ENCODE measurements at regions not wholly inside any gene's neighbourhood (a gene's known extent, or its start where the extent isn't known, plus 50 kb on each side); places are given as distances from the start of the nearest gene placed in this dataset.

DNA sequence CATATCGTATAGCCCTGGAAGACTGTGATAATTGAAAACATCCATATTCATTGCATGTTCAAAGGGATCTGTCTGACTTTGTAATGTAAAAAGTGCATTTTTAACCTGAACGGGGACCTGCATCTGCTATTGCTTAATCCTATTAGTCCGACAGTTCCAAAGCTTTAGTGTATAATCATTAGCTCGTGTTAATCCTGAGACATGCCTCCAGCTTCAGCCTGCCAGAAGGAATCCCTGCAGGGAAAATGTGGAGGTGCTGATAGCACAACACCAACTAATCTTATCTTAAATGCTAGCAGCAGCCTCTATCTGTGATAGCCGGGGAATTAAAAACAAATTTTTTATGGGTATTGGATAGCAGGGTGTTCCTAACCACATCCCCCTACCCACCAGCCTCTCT is 495.2 kb downstream of the TLE4 start:
- ATAC-seq (ENCODE audit: low read depth in 2 of 2) (no peak), DNase-seq (no peak)
- no peaks in the 10 kb centered on the region for H3K36me3 Mint-ChIP-seq
- Histone ChIP-seq H3K4me1 (ENCODE audit: control insufficient read depth, insufficient read depth, low read length, poor library complexity, severe bottlenecking) (no peaks in the 10 kb centered on the region), H3K27ac (ENCODE audit: insufficient read depth, low read length, poor library complexity, severe bottlenecking) (no peak overlapping the region), H3K9me3 (ENCODE audit: control insufficient read depth in 2 of 2, low read length in 2 of 2) (no peaks in the 10 kb centered on the region), H3K36me3 (ENCODE audit: control insufficient read depth, insufficient read depth, low read length) (no peaks in the 10 kb centered on the region), H3K27me3 (ENCODE audit: control insufficient read depth, insufficient read depth, low read length) (no peaks in the 10 kb centered on the region), H3K4me3 (ENCODE audit: low read depth, low read length) (no peak overlapping the region)
- peaks cover 7% of the 10 kb centered on the region for H3K27me3 Mint-ChIP-seq
- H3K27ac Mint-ChIP-seq = no peak overlapping the region
- H3K4me3 Mint-ChIP-seq = no peak overlapping the region
- no peaks in the 10 kb centered on the region for H3K4me1 Mint-ChIP-seq
- peaks cover 0 to 3% (median 0%) of the 10 kb centered on the region in 7 donors for H3K9me3 Mint-ChIP-seq

DNA sequence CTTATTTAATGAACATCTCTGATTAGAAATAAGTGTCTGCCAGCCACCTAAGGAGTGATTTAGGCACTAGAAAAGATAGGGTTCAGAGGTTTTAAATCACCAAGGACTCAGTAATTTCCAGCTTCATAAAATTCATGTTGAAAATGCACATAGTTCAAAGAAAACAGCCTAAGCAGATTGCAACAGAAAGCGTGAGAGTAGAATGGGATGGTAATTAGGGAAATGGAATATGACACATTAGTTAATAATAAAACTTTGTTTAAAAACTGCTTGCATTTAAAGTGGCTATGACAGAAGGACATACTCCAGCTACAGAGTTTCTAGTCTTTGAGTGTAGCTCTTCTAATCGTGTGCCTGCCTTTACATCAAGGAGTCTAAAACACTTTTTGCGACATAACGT is 490.8 kb downstream of the TLE4 start:
- H3K36me3 Mint-ChIP-seq = no peaks in the 10 kb centered on the region
- Histone ChIP-seq H3K27me3 (ENCODE audit: control insufficient read depth, insufficient read depth, low read length) (no peaks in the 10 kb centered on the region), H3K9me3 (ENCODE audit: control insufficient read depth in 2 of 2, low read length in 2 of 2) (no peaks in the 10 kb centered on the region), H3K27ac (ENCODE audit: insufficient read depth, low read length, poor library complexity, severe bottlenecking) (no peak overlapping the region), H3K36me3 (ENCODE audit: control insufficient read depth, insufficient read depth, low read length) (no peaks in the 10 kb centered on the region), H3K4me3 (ENCODE audit: low read depth, low read length) (no peak overlapping the region), H3K4me1 (ENCODE audit: control insufficient read depth, insufficient read depth, low read length, poor library complexity, severe bottlenecking) (no peaks in the 10 kb centered on the region)
- ATAC-seq (ENCODE audit: low read depth in 2 of 2) (no peak), DNase-seq (no peak)
- H3K27ac Mint-ChIP-seq = no peak overlapping the region
- peaks cover 0 to 1% (median 0%) of the 10 kb centered on the region in 7 donors for H3K9me3 Mint-ChIP-seq
- H3K27me3 Mint-ChIP-seq = peaks cover 7% of the 10 kb centered on the region
- H3K4me3 Mint-ChIP-seq = no peak overlapping the region
- no peaks in the 10 kb centered on the region for H3K4me1 Mint-ChIP-seq

DNA sequence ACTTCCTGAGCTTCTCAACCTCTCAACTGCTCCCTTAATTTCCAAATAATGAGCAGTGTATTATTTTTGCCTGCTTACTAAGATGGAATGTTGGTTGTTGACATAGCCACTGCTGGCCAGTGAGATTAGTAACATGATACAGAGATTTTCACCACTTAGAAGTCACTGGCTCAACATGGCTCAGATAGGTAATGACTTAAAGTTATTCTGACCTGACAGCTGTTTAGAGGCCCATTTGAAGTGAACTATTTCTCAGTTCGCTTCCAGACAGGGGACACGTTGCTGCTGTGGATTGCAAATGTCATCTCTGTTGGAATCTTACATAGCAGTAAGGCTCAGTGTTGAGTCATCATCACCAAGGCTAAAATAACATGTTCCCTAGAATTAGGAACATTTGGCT is 490.2 kb downstream of the TLE4 start:
- Mint-ChIP-seq H3K36me3 (no peaks in the 10 kb centered on the region), H3K27me3 (peaks cover 3% of the 10 kb centered on the region), H3K9me3 (peaks cover 0 to 1% (median 0%) of the 10 kb centered on the region in 7 donors), H3K4me3 (no peak overlapping the region), H3K4me1 (no peaks in the 10 kb centered on the region), H3K27ac (no peak overlapping the region)
- Histone ChIP-seq H3K36me3 (ENCODE audit: control insufficient read depth, insufficient read depth, low read length) (no peaks in the 10 kb centered on the region), H3K9me3 (ENCODE audit: control insufficient read depth in 2 of 2, low read length in 2 of 2) (no peaks in the 10 kb centered on the region), H3K27me3 (ENCODE audit: control insufficient read depth, insufficient read depth, low read length) (no peaks in the 10 kb centered on the region), H3K4me3 (ENCODE audit: low read depth, low read length) (no peak overlapping the region), H3K27ac (ENCODE audit: insufficient read depth, low read length, poor library complexity, severe bottlenecking) (no peak overlapping the region), H3K4me1 (ENCODE audit: control insufficient read depth, insufficient read depth, low read length, poor library complexity, severe bottlenecking) (no peaks in the 10 kb centered on the region)
- ATAC-seq (ENCODE audit: low read depth in 2 of 2) (no peak), DNase-seq (no peak)

DNA sequence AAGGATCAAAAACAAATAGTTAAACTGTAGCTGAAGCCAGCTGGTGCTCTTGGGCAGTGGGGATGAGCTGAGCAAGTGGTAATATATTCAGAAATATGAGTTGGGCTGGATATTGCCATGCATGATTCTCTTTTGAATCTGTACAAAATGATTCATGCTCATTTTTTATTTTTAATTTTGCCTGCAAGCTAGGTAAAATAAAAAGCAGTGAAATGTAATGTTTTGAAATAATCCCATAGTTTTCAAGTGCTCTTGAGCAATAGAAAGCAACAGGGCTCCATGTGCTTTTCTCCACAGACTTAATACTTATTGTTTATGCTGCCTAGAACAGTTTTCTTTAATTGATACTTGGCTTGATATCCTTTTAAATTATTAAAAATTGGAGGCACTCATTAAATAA is 489.3 kb downstream of the TLE4 start:
- Mint-ChIP-seq H3K27me3 (no peaks in the 10 kb centered on the region), H3K27ac (no peak overlapping the region), H3K36me3 (no peaks in the 10 kb centered on the region), H3K4me3 (no peak overlapping the region), H3K9me3 (peaks cover 0 to 2% (median 0%) of the 10 kb centered on the region in 7 donors), H3K4me1 (no peaks in the 10 kb centered on the region)
- no peak for DNase-seq
- H3K9me3 ChIP-seq (ENCODE audit: control insufficient read depth in 2 of 2, low read length in 2 of 2) = no peaks in the 10 kb centered on the region
- no peaks in the 10 kb centered on the region for H3K27me3 ChIP-seq (ENCODE audit: control insufficient read depth, insufficient read depth, low read length)
- H3K27ac ChIP-seq (ENCODE audit: insufficient read depth, low read length, poor library complexity, severe bottlenecking) = no peak overlapping the region
- H3K4me3 ChIP-seq (ENCODE audit: low read depth, low read length) = no peak overlapping the region
- no peaks in the 10 kb centered on the region for H3K36me3 ChIP-seq (ENCODE audit: control insufficient read depth, insufficient read depth, low read length)
- no peaks in the 10 kb centered on the region for H3K4me1 ChIP-seq (ENCODE audit: control insufficient read depth, insufficient read depth, low read length, poor library complexity, severe bottlenecking)
- no peak for ATAC-seq (ENCODE audit: low read depth in 2 of 2)

DNA sequence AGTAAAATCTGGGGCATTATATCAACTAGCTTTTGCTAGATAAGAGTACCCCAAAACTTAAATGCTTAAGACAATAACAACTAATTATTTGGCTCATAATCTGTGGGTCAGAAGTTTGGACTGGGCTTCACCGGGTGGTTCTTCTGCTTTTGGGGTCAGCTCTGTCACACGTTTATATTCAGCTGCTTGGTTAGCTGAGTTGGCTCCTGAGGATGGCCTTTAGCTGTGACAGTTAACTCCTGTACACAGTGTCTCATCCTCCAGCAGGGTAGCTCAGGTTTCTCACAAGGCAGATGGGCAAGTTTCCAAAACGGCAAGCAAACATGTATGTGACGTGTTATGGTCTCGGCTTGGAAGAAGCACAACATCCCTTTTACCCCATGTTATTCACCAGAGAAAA is 488.2 kb downstream of the TLE4 start:
- no peak for ATAC-seq (ENCODE audit: low read depth in 2 of 2)
- H3K36me3 ChIP-seq (ENCODE audit: control insufficient read depth, insufficient read depth, low read length) = no peaks in the 10 kb centered on the region

DNA sequence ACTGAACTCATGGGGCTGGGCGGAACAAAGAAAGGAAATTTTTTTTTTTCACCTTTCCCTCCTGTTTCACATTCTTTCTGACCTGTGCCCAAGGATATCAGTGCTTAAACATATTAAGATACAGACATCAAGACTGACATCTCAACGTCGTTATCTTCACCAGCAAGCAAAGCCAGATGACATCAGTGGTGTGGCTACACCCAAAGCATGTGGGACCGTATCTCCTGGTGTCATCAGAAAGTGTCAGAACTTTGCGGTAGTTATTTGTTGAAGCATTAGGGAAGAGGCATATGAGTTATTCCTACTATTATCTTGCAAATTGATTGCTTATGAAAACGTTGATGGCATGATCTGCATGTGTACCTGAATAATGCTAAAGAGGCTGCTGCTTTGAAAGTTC is 487.4 kb downstream of the TLE4 start:
- Mint-ChIP-seq H3K27me3 (no peaks in the 10 kb centered on the region), H3K27ac (no peak overlapping the region), H3K36me3 (no peaks in the 10 kb centered on the region), H3K9me3 (peaks cover 0 to 2% (median 0%) of the 10 kb centered on the region in 7 donors), H3K4me1 (no peaks in the 10 kb centered on the region), H3K4me3 (no peak overlapping the region)
- Histone ChIP-seq H3K27me3 (ENCODE audit: control insufficient read depth, insufficient read depth, low read length) (no peaks in the 10 kb centered on the region), H3K9me3 (ENCODE audit: control insufficient read depth in 2 of 2, low read length in 2 of 2) (no peaks in the 10 kb centered on the region), H3K27ac (ENCODE audit: insufficient read depth, low read length, poor library complexity, severe bottlenecking) (no peak overlapping the region), H3K4me3 (ENCODE audit: low read depth, low read length) (no peak overlapping the region), H3K36me3 (ENCODE audit: control insufficient read depth, insufficient read depth, low read length) (no peaks in the 10 kb centered on the region), H3K4me1 (ENCODE audit: control insufficient read depth, insufficient read depth, low read length, poor library complexity, severe bottlenecking) (no peaks in the 10 kb centered on the region)
- ATAC-seq (ENCODE audit: low read depth in 2 of 2) (no peak), DNase-seq (no peak)

More for the DNA sequence above, 488.2 kb downstream of the TLE4 start:
- no peak for DNase-seq
- no peaks in the 10 kb centered on the region for H3K4me1 Mint-ChIP-seq
- Histone ChIP-seq H3K27me3 (ENCODE audit: control insufficient read depth, insufficient read depth, low read length) (no peaks in the 10 kb centered on the region), H3K4me1 (ENCODE audit: control insufficient read depth, insufficient read depth, low read length, poor library complexity, severe bottlenecking) (no peaks in the 10 kb centered on the region), H3K9me3 (ENCODE audit: control insufficient read depth in 2 of 2, low read length in 2 of 2) (no peaks in the 10 kb centered on the region), H3K4me3 (ENCODE audit: low read depth, low read length) (no peak overlapping the region), H3K27ac (ENCODE audit: insufficient read depth, low read length, poor library complexity, severe bottlenecking) (no peak overlapping the region)
- H3K36me3 Mint-ChIP-seq = no peaks in the 10 kb centered on the region
- no peak overlapping the region for H3K27ac Mint-ChIP-seq
- H3K9me3 Mint-ChIP-seq = peaks cover 0 to 2% (median 0%) of the 10 kb centered on the region in 7 donors
- H3K27me3 Mint-ChIP-seq = no peaks in the 10 kb centered on the region
- H3K4me3 Mint-ChIP-seq = no peak overlapping the region

DNA sequence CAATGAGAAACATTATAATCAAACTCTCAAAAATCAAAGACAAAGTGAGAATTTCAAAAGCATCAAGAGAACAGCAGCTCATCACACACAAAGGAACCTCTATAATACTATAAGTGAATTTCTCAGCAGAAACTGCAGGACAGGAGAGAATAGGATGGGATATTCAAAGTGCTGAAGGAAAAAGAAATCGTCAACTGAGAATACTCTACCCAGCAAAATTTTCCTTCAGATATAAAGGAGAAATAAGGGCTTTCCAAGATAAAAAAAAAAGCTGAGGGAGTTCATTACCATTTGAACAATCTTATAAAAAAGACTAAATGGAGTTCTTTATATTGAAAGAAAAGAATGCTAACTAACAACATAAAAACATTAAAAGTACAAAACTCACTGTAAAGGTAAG is 481.1 kb downstream of the TLE4 start:
- H3K4me1 Mint-ChIP-seq = no peaks in the 10 kb centered on the region
- no peaks in the 10 kb centered on the region for H3K4me1 ChIP-seq (ENCODE audit: control insufficient read depth, insufficient read depth, low read length, poor library complexity, severe bottlenecking)
- H3K27me3 Mint-ChIP-seq = peaks cover 5% of the 10 kb centered on the region
- H3K4me3 Mint-ChIP-seq = no peak overlapping the region
- H3K27ac ChIP-seq (ENCODE audit: insufficient read depth, low read length, poor library complexity, severe bottlenecking) = no peak overlapping the region
- ATAC-seq (ENCODE audit: low read depth in 2 of 2) (no peak), DNase-seq (no peak)
- no peaks in the 10 kb centered on the region for H3K27me3 ChIP-seq (ENCODE audit: control insufficient read depth, insufficient read depth, low read length)
- H3K36me3 Mint-ChIP-seq = no peaks in the 10 kb centered on the region
- H3K36me3 ChIP-seq (ENCODE audit: control insufficient read depth, insufficient read depth, low read length) = no peaks in the 10 kb centered on the region
- no peak overlapping the region for H3K4me3 ChIP-seq (ENCODE audit: low read depth, low read length)
- H3K9me3 Mint-ChIP-seq = peaks cover 0 to 23% (median 7%) of the 10 kb centered on the region in 7 donors
- H3K27ac Mint-ChIP-seq = no peak overlapping the region
- H3K9me3 ChIP-seq (ENCODE audit: control insufficient read depth in 2 of 2, low read length in 2 of 2) = peaks cover 5 to 8% of the 10 kb centered on the region in 2 experiments

DNA sequence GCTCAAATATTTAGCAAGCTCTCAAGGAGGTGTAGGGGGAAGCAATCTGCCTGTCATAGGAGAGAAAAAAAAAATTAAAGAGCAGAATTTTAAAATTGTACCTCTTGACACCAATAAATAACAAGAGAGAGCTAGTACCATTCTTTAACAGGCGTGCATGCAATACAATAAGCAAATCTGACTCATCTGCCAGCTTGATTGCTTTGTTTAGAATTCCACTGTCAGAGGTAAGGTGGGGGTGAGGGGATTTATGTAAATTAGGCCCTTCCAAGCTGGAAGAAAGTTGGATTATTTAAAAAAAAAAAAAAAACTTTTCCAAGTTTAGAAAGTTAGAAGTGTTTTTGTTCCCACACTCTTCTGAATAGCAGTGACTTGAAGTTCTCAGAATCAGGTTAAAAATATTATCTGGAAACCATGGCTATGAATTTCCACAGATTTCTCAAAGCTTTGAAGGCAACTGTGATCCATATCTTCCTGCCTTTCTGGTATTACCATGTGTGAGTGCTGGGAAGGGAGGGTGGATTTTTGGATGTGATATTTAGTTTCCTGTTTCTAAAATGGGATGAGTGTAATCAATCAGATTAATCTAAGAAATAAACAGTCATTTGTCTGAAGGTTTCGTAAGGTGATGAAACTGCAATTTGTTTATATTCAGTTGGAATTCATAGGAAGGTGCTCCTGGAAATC is 477.5 kb downstream of the TLE4 start:
- ATAC-seq (ENCODE audit: low read depth in 2 of 2) = no peak
- H3K27ac Mint-ChIP-seq = no peak overlapping the region

More for the DNA sequence above, 477.5 kb downstream of the TLE4 start:
- Mint-ChIP-seq H3K4me1 (no peaks in the 10 kb centered on the region), H3K4me3 (no peak overlapping the region), H3K9me3 (peaks cover 0 to 23% (median 5%) of the 10 kb centered on the region in 7 donors), H3K36me3 (no peaks in the 10 kb centered on the region), H3K27me3 (peaks cover 9% of the 10 kb centered on the region)
- H3K36me3 ChIP-seq (ENCODE audit: control insufficient read depth, insufficient read depth, low read length) = no peaks in the 10 kb centered on the region
- H3K27ac ChIP-seq (ENCODE audit: insufficient read depth, low read length, poor library complexity, severe bottlenecking) = no peak overlapping the region
- peaks cover 5 to 8% of the 10 kb centered on the region in 2 experiments for H3K9me3 ChIP-seq (ENCODE audit: control insufficient read depth in 2 of 2, low read length in 2 of 2)
- H3K27me3 ChIP-seq (ENCODE audit: control insufficient read depth, insufficient read depth, low read length) = no peaks in the 10 kb centered on the region
- H3K4me1 ChIP-seq (ENCODE audit: control insufficient read depth, insufficient read depth, low read length, poor library complexity, severe bottlenecking) = no peaks in the 10 kb centered on the region
- H3K4me3 ChIP-seq (ENCODE audit: low read depth, low read length) = no peak overlapping the region
- DNase-seq = no peak

All from CD4-positive, CD25-positive, alpha-beta regulatory T cell (primary cell).